HG02798 (cell line): ENCODE measurements at regions not wholly inside any gene's neighbourhood (a gene's known extent, or its start where the extent isn't known, plus 50 kb on each side); places are given as distances from the start of the nearest gene placed in this dataset.

ENCODE experiments used
- ATAC-seq: cut with Tn5 transposase; IDR thresholded peaks from one replicate; pipeline ENCODE4 v1.9.1; 2021; ENCODE audit warnings: mild to moderate bottlenecking; ENCODE audit not compliant: unreplicated experiment, poor library complexity

DNA sequence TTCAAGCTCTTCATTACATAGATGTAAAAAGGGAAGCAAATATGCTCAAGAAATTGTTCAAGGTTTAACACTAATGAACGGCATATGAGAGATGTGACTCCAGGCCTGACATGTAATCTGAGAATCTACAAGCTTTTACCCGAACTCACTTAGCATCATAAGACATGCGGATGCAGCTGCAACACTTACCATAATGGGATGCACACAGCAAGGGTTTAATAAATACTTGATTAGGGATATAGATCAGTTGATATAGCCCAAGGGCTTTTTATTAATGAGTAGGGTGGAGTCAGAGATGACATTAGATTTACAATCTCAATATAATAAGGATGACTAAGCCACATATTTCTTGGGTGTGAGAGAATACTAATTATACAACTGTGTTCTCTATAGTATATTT is 2215.5 kb downstream of the MAT2B start:
- ATAC-seq = no peak

DNA sequence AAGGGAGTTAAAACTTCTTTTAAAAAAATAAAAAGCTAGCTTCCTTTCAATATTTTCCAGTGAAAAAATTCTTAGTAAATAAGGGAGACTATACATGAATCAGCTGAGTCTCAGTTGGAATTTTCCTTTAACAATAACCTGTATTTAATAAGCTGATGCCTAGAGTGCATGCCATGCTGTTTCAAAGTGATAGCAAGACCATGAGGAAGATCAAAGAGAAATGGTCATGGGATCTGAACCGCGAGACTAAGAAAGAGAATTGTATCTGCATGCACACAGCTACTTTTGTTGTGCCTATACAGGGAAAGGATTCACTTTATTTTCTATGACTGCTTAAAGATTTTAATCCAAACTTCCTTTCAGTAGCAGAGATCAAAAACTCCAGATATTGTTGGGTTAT is 2217.0 kb downstream of the MAT2B start:
- ATAC-seq = no peak

DNA sequence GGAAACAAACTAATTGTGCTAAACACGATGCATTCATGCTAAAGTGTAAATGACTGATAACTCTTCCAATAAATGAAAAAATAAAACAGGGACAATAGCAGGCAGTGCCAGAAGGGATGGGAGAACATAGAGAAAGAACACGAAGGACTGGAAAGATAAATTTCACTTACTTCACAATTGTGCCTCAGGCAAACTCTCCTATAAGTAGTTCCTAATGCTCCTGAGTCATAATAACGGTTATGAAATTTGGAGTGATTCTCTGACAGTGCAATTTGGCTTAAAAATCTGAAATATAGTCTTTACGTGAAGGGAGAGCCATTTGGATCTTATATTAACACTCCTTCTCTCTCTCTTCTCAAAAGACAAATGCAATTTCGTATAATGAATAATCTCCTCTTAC is 2218.5 kb downstream of the MAT2B start:
- ATAC-seq = no peak

DNA sequence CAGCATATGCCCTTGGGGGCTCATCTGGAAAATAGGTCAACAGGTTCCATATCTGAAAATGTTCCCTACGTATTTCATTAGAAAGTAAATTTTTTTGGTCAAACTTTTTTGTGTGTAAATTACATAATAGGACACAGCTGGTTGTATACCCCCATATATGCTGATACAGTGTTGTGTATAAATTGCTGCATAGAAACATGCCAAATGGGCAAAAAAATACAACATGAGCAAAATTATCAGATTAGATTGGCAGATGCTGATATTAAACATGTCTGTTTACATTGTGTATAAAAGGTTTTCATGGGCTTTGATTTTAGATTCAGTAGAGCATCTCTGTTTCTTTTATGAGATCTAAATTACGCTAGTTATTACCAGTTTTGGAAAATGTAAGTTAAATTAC is 2223.0 kb downstream of the MAT2B start:
- no peak for ATAC-seq

DNA sequence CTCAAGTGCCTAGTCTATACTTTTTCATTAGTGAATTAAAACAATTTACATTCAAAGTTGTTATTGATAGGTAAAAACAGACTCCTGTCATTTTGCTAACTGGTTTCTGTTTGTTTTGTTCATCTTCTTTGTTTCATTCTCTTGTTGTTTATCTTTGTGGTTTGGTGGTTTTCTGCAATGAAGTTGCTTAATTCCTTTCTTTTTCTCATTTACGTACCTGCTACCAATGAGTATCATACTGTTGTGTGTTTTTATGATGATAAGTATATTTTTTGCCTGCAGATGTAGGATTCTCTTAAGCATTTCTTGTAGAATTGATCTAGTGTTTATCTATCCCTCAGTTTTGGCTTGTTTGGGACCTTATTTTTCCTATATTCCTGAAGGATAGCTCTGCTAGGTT is 2230.0 kb downstream of the MAT2B start:
- ATAC-seq = no peak

DNA sequence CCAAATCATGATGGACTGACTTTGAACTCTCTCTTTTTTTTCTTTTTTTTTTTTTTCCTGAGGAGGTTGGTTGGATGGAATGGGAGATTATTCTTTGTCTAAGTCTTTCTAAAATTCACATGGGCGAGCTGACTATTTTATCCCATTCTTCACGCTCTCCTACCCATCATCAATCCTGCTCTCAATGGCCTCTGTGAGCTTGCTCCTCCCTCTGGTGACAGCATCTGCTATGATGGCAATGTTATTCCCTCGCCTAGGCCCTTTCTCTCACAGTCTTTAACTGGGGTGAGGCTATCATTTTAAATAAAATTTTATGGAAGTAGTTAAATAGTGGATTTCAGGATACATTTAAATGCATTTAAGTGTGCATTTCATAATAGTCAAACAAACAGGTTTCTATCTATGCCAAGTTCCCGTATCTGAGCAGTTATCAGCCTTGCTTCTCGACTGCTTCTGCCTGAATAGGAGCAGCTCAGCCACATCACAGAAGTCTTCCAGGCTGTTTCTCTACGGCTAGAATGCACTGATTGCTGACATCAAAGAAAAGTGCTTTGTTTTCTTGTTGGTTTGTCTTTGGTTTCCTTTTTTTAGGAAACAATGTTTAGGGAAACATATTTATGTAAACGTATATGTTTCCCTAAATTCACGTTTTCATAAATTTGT is 2233.8 kb downstream of the MAT2B start:
- no peak for ATAC-seq

DNA sequence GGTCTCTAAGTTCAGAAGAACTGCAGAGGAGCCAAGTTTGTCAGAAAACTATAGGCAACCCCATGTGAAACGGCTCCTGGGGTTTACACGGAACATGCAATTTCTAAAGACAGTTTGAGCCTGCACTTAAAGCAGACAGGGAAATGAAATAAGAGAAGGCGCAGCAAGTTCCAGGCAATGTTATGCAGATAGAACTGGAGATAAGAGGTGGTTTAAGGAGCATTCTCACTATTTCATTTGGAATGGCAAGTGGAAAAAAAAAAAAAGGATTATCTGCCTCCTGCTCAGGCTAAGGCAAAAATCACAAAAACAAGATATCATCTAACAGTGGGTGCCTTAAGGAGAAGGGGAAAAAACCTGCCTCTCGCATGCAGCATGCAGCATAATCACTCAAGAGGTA is 2252.4 kb downstream of the MAT2B start:
- ATAC-seq = no peak

DNA sequence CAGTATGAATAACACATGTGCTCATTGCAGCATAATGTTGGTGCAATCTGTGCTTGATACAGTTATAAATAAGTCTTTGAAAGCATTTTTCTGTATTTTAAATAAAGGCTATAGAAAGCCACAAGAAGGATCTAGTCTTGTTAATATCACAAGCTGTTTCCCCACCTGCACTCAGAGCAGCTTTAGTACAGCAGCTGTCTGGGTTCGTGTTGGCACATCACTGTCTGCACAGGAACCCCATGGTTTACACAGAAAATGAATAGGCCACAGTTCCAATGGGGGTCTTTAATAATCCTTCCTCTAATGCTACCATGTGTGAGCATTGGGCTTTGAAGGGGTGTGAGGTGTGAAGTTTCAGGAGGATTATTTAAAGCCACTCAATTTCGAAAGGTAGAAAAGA is 2269.7 kb downstream of the MAT2B start:
- ATAC-seq = no peak

DNA sequence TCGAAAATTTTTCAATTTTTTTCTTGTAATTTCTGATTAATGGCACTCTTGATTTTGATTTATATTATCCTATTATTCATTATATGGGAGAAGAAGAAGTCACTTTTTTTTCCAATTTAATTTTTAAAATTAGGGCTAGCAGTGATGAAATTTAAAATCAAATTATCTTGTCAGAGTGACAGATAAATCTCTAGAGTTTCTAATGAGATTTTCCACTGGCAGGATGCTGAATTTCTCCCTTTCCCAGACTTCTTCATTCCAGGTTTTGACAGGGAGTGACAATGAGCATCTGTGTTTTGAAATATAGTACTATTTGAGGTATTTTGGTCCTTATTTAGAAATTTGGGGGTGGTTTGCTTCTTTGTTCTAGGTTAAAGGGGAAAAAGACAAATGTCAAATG is 2274.1 kb downstream of the MAT2B start:
- no peak for ATAC-seq

DNA sequence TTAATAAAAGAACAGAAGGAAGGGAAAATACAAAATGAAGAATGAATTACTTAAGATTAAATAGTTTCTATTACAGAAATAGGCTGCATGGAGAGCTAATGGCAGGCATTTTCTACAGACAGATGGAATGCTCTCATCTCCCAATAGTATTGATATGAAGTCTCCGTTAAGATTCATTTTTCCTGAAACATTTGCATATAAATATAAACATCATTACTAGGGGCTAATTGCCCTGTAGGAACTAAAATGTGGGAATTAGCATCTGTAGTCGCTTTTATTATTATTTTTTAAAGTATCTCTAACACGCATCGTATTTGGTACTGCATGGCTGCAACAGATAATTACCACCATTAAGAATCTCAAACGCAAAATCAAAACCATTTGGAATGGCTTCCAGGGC is 2275.5 kb downstream of the MAT2B start:
- no peak for ATAC-seq

DNA sequence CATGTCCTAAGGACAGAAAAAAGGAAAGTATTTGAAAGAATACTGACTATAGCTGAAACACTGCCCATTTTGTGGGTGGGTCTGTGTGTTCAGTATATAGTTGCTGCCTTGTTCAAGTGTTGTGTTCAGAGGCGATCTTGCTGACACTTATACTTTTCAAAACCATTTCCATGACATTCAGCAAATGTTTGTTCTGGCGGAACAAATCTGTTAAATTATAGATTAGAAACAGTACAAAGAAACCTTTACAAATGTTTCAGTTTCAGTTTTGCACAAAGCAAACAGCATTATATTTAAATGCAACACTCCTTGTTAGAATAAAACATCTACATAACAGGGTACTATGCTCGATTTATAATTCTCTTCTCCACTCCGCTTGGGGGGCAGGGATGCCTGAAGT is 2276.3 kb downstream of the MAT2B start:
- no peak for ATAC-seq

DNA sequence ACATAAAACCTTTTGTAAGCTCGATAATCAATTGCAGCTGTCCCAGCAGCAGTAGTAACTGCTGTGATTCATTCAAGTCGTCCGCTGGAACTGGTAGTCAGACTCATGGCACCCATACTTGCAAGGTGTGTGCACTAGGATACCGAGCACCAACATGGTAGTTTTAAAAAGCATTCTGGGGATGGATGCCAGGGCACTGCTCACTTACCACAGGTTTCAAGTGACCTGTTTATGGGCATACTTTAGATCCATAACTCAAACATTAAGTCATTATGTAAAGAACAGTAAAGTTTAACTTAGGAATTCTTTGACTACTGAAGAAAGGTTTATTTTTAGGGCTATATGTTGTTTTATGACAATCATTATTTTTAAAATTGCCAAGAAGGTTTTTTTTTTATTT is 2277.6 kb downstream of the MAT2B start:
- no peak for ATAC-seq

DNA sequence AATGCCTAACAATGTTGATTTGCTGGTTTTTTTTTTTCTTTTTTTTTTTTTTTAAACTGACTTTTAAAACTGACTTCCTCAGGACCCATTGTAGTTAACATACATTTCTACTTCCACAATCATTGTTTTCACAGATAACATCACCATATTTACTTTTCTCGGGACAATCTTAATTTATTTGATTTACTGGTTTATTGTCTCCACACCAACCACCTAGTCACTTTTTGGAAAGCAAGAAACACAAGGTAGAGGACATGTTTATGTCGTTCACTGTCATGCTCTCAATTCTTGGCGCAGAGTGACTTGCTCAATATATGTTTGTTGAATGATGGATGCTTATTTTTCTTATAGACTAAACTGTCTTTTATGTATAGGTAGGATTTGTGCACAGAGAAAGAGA is 2280.7 kb downstream of the MAT2B start:
- no peak for ATAC-seq

DNA sequence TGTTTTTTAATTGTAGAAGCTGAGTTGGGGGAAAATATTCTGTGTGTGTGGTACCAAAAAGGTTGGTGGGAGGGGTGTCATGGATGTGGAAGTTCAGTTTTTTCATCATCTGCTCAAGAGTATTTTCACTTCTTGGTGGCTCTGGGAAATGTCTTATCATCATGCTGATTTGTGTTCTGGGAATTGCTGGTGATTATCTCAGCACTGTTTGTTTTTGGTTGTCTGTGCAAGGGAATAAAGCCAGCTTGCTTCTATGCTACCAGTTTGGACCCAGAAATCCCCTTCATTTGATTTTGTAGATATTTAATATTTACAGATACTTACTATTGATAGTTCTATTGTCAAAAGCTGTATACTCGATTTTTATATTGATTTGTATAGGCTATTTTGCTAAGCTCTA is 2289.7 kb downstream of the MAT2B start:
- no peak for ATAC-seq

DNA sequence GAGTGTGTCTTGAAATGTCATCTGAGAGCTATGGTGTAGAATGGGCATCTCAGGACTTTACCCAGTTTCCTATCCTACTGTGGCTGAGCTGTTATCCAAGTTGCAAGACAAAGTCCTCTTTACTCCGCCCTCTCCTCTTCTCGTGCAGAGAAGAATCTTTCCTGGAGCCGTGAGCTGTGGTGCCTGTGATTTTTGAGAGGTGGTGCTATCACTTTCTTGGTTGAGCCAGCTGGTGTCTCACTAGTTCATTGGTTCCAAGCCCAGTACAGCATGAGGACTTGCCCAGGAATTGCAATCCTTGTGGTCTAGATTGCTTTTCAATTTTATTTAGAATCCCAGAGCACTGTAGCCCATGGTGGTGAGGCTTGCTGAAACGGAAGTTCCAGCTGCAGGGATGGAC is 2300.3 kb downstream of the MAT2B start:
- no peak for ATAC-seq

DNA sequence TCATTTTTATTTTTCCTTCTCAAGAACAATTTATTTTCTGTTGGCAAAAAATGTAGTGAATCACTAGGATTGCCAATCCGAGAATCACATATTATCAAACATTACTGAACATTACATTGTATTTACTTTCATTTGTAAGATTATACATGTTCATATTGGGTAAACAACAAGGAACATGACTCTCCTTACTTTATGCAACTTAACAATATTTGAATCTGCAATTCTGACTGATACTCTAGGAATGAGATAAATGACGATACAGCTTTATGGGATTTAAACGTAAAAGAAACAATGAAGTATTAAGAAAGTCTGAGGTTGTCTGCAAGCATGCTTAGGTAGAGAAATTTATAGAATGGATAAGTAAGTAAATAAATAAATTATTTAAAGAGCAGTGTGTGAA is 2302.9 kb downstream of the MAT2B start:
- ATAC-seq = no peak

DNA sequence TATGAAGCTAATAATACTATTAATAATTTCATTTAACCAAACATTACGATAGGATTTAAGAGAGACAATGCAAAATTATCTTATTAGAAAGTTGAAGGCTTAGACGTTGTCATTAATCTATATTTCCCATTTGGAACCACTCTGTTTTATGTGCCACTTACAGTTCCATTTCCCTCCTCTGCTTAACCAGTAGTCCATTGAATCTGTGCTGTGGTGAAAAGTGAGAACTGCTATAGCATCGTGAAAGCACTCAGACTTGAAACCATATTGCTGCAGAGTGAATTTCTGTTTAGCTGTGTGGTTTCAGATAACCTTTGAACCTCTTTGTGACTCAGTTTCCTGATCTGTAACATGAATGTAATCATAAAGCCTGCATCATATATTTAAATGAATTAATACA is 2304.5 kb downstream of the MAT2B start:
- no peak for ATAC-seq

DNA sequence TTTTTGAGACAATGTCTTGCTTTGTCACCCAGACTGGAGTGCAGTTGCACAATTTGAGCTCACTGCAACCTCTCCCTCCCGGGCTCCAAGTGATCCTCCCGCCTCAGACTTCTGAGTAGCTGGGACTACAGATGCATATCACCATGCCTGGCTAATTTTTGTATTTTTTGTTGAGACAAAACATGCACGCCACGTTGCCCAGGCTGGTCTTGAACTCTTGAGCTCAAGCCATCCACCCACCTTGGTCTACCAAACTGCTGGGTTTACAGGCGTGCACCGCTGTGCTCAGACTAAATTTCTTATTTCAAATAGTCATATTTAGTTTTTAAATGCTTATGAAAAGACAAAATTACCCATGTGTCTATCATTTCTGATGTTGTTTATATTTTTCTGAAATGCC is 2324.1 kb downstream of the MAT2B start:
- no peak for ATAC-seq

DNA sequence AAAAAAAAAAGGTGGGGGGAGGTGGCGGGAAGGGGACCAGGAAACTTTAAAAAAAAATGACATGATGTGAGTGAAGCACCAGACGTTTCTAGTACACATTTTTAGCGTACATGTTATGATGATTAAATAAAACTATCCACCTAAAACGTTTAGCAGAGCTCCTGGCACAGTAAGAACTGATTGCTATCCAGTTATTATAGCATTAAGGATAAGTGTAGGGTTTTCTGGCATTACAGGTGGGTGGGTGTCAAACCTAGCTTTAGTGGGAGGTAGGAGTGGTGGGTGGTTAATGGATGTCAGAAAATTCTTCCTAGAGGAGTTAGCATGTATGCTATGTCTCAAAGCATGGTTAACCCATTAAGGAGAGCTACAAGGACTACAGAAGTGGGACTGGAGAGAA is 2329.5 kb downstream of the MAT2B start:
- ATAC-seq = no peak

DNA sequence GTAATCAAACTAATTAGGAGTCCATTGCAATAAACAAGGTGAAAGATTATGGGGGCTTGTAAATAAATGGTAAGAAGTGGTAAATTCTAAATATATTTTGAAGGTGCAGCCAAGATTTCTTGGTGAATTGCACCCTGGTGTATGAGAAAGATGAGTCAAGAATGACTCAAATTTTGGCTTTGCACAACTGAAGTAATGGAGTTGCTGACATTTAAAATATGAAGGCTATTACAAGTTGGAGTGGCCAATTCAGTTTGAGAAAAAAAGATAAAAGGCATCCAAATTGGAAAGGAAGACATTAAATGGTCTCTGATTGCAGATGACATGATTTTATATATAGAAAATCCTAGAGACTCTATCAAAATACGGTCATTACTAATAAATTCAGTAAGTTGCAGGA is 2330.6 kb downstream of the MAT2B start:
- no peak for ATAC-seq

DNA sequence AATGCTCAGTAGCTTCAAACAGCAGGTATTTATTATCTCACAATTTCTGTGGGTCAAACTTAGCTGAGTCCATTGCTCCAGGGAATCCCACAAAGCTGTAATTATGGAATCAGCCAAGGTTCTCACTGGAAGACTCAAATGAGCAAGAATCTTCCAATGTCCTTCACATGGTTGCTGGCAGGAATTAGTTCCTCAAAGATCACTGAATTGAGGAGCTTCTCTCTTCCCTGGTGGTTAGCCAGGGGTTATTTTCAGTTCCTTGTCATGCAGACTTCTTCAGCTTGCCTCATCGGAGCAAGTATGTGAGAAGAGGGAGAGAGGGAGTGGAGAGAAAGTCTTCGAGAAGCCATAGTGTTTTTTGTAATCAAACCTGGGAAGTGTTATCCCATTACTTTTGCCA is 2331.9 kb downstream of the MAT2B start:
- ATAC-seq = no peak

DNA sequence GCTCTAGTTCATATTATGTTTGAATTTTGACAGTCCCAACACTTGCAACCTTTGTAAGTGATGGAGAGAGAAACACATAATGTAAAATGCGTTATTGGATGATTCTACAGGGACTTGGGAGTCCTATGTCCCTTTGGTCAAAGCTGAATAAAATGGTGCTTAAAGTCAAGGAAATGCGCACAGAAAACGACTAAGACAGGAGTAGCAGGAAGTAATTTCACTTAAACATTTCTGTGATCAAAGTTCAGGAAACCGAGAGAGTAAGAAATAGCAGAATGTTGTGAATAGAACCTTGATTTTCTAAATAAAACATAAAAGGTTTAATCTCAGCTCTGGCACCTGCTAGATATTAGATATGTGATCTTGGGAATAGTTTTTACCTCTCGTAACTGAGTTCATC is 2339.2 kb downstream of the MAT2B start:
- no peak for ATAC-seq

DNA sequence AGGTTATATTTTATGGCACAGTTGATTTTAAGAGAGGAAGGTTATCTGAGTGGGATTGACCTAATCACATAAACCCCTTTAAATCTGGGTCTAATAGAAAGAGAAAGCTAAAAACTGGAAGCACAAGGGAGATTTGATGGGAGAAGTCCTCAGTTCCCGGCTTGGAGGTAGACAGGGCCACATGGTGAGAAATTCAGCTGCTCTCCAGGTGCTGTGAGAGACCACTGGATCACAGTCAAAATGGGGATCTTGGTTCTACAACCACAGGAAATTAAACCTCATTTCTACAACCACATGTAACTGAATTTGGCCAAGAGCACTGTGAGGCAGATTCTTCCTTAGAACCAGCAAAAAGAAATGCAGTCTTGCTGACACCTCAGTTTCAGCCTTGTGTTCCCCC is 2352.7 kb downstream of the MAT2B start:
- ATAC-seq = no peak
